Naive B cell (primary cell): ENCODE measurements at regions not wholly inside any gene's neighbourhood (a gene's known extent, or its start where the extent isn't known, plus 50 kb on each side); places are given as distances from the start of the nearest gene placed in this dataset.
A peak's percentile ranks its signal among the peaks of the same experiment; 100 is the strongest.

ENCODE experiments used
- ATAC-seq, 2 donors: fragments of 150-1000 bp; cut with Tn5 transposase; 2 replicates each; pipeline ENCODE4 v1.10.0; 2021; ENCODE audit warnings: low read depth in 2 of 2, mild to moderate bottlenecking in 2 of 2, moderate library complexity in 2 of 2
- DNase-seq: peaks from one replicate; pipeline ENCODE4 v3.0.0; 2022
- H3K27ac Mint-ChIP-seq, 6 donors: one replicate each; pipeline ENCODE4 v1.8.0; 2020 to 2022; ENCODE audit warnings: mild to moderate bottlenecking in 6 of 6, mixed read lengths in 6 of 6, moderate library complexity in 5 of 6, inconsistent platforms in 2 of 6
- H3K27me3 Mint-ChIP-seq, 3 donors: one replicate each; pipeline ENCODE4 v1.8.0; 2021 to 2022; ENCODE audit warnings: mixed read lengths in 3 of 3, mild to moderate bottlenecking in 1 of 3
- H3K36me3 Mint-ChIP-seq, 2 donors: one replicate each; pipeline ENCODE4 v1.8.0; 2020 to 2022; ENCODE audit warnings: mixed read lengths in 2 of 2, inconsistent platforms in 1 of 2, mild to moderate bottlenecking in 1 of 2
- H3K4me1 Mint-ChIP-seq, 3 donors: one replicate each; pipeline ENCODE4 v1.8.0; 2020 to 2022; ENCODE audit warnings: mixed read lengths in 3 of 3, inconsistent platforms in 1 of 3, mild to moderate bottlenecking in 1 of 3, moderate library complexity in 1 of 3
- H3K4me3 Mint-ChIP-seq, 8 donors: one replicate each; pipeline ENCODE4 v1.8.0; 2020 to 2022; ENCODE audit warnings: mild to moderate bottlenecking in 8 of 8, mixed read lengths in 8 of 8, moderate library complexity in 8 of 8, inconsistent platforms in 2 of 8
- H3K9me3 Mint-ChIP-seq, 7 donors: one replicate each; pipeline ENCODE4 v1.8.0; 2020 to 2022; ENCODE audit warnings: mixed read lengths in 7 of 7, mild to moderate bottlenecking in 5 of 7, inconsistent platforms in 2 of 7, moderate library complexity in 1 of 7

DNA sequence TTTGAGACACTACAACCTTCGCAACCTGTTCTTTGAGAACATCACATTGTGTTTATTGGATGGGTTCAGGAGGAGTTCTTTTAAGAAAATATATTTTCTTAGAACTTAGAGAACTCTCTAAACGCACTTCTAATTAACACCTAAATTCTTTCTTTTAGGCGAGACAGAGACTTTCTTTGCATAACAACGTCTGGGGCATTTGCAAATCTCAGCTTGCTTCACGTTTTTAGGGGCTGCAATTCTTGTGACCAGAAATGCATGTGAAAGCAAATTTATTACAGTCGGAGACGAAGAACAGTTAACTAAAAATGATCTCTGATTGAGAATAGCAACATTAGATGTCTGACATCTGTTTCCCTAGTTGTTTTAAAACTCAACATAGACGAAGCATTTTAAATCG is 568.3 kb upstream of the ZNF717 start:
- Mint-ChIP-seq H3K9me3 (peaks cover 0 to 3% (median 0%) of the 10 kb centered on the region in 7 donors), H3K36me3 (no peaks in the 10 kb centered on the region), H3K4me1 (no peaks in the 10 kb centered on the region), H3K4me3 (no peak overlapping the region), H3K27me3 (no peaks in the 10 kb centered on the region), H3K27ac (no peak overlapping the region)
- DNase-seq (no peak), ATAC-seq (no peak)

DNA sequence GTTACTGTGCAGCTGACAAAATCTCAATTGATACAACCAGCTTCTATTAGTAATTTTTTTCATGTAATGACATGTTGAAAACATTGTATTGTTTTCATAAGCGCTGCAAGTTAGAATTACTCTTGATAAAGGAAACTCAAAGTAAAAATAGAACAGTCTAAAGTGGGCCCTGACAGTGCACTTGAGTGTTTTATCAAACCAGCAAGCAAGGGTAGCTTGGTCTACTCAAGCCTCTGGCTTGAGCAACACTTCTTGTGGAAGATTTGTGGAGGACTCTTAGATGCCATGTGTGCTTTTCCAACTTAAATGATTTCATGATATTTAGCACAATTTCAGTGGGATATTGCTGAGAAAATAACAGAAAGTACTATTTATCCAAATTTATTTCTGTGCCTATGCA is 575.7 kb upstream of the ZNF717 start:
- Mint-ChIP-seq H3K27ac (no peak overlapping the region), H3K4me3 (no peak overlapping the region), H3K9me3 (peaks cover 0 to 16% (median 0%) of the 10 kb centered on the region in 7 donors), H3K4me1 (no peaks in the 10 kb centered on the region), H3K36me3 (no peaks in the 10 kb centered on the region), H3K27me3 (no peaks in the 10 kb centered on the region)
- DNase-seq (no peak), ATAC-seq (no peak)

DNA sequence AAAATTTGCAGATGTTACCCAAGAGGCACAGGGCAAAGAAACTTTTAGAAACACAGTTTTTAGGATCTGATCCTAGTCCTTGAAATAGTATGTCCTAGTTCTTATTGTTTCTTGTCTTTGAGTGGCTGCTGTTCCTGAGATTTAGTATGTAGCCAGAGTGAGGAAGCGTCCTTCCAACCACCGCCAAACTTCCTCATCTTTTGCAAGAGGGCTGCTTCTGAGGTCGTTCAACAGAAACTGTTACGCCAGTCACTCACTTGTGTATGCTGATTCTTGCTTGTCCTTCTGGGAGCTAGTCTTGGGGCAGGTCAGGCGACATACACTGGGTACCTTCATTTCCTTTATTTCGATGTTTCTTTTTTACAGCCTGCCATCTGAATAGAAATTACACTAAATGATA is 577.3 kb upstream of the ZNF717 start:
- no peak overlapping the region for H3K4me3 Mint-ChIP-seq
- H3K27me3 Mint-ChIP-seq: no peaks in the 10 kb centered on the region
- ATAC-seq: no peak
- DNase-seq: no peak
- H3K27ac Mint-ChIP-seq: no peak overlapping the region
- peaks cover 0 to 16% (median 0%) of the 10 kb centered on the region in 7 donors for H3K9me3 Mint-ChIP-seq
- no peaks in the 10 kb centered on the region for H3K4me1 Mint-ChIP-seq
- H3K36me3 Mint-ChIP-seq: no peaks in the 10 kb centered on the region

- H3K4me1 Mint-ChIP-seq: no peaks in the 10 kb centered on the region
- H3K4me3 Mint-ChIP-seq: no peak overlapping the region
- no peaks in the 10 kb centered on the region for H3K27me3 Mint-ChIP-seq
- no peaks in the 10 kb centered on the region for H3K36me3 Mint-ChIP-seq
- no peak for DNase-seq
- peaks cover 0 to 9% (median 0%) of the 10 kb centered on the region in 7 donors for H3K9me3 Mint-ChIP-seq
- no peak for ATAC-seq
- H3K27ac Mint-ChIP-seq: no peak overlapping the region
Measured at GRCh38 chr3:76365275-76365674, 579.9 kb upstream of the ZNF717 start.

DNA sequence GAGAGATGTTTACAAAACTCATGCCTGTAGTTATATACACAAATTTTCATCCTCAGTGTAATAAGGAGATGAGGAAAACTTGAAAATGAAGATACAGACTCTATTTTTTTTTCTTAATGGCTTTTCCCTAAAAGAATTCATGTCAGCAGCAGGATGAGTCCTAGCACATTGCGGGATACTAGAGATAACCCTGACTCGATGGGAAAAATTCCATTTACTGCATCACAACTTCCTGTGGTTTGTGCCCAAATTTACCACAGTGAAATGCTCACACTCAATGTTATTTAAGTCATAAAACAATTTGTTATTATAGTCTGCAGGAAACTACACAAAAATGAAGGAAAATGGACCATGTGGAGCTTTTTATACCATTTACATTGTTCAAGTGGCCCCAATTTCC is 581.9 kb upstream of the ZNF717 start:
- DNase-seq (no peak), ATAC-seq (no peak)
- Mint-ChIP-seq H3K36me3 (no peaks in the 10 kb centered on the region), H3K4me3 (no peak overlapping the region), H3K9me3 (peaks cover 0 to 9% (median 0%) of the 10 kb centered on the region in 7 donors), H3K27ac (no peak overlapping the region), H3K27me3 (no peaks in the 10 kb centered on the region), H3K4me1 (no peaks in the 10 kb centered on the region)

- Mint-ChIP-seq H3K27ac (no peak overlapping the region), H3K27me3 (no peaks in the 10 kb centered on the region), H3K36me3 (no peaks in the 10 kb centered on the region), H3K9me3 (peaks cover 0 to 13% (median 2%) of the 10 kb centered on the region in 7 donors), H3K4me3 (no peak overlapping the region), H3K4me1 (no peaks in the 10 kb centered on the region)
- DNase-seq: no peak
- ATAC-seq: no peak
Measured at GRCh38 chr3:76369170-76369569, 583.8 kb upstream of the ZNF717 start.

DNA sequence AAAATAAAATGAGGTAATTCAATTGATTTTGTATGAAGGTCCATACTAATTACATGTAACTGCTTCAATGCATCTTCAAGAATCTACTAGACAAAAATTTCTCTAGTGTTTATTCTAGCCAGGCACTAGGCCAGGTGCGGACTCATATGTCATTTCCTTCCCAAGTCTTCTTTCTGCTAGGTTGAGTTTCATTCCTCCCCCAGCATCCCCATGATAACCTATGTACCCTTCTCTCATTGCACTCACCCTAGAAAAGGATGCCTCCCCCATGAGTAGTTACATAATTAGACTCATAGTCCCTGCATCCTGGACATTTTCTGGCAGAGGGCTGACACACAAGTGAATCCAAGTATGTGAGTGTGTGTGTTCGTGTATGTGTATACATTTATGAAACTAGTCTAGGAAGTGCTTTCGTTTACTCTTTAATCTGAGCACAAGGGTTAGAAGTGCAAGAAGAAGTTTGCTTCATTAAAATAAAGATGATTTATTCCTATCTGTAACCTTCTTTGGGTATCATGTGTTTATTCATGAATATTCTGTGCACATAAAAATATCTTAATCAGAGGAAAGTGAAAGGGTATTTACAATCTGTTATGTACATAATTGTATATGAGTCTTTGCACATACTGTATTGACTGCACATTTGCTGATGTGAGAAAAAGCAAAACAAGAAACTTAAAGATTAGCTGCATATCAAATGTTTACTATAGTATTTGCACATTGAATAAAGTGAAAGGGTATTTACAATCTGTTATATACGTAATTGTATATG is 585.6 kb upstream of the ZNF717 start:
- H3K4me1 Mint-ChIP-seq: no peaks in the 10 kb centered on the region
- no peaks in the 10 kb centered on the region for H3K36me3 Mint-ChIP-seq
- H3K9me3 Mint-ChIP-seq: peaks cover 0 to 13% (median 2%) of the 10 kb centered on the region in 7 donors
- no peak overlapping the region for H3K4me3 Mint-ChIP-seq
- ATAC-seq: no peak
- no peaks in the 10 kb centered on the region for H3K27me3 Mint-ChIP-seq
- no peak overlapping the region for H3K27ac Mint-ChIP-seq
- no peak for DNase-seq

GRCh38 chr3:76372497-76372896 is 587.1 kb upstream of the ZNF717 start:
- no peaks in the 10 kb centered on the region for H3K36me3 Mint-ChIP-seq
- no peaks in the 10 kb centered on the region for H3K27me3 Mint-ChIP-seq
- ATAC-seq: no peak
- no peaks in the 10 kb centered on the region for H3K4me1 Mint-ChIP-seq
- H3K4me3 Mint-ChIP-seq: no peak overlapping the region
- DNase-seq: no peak
- no peak overlapping the region for H3K27ac Mint-ChIP-seq
- peaks cover 0 to 13% (median 2%) of the 10 kb centered on the region in 7 donors for H3K9me3 Mint-ChIP-seq

DNA sequence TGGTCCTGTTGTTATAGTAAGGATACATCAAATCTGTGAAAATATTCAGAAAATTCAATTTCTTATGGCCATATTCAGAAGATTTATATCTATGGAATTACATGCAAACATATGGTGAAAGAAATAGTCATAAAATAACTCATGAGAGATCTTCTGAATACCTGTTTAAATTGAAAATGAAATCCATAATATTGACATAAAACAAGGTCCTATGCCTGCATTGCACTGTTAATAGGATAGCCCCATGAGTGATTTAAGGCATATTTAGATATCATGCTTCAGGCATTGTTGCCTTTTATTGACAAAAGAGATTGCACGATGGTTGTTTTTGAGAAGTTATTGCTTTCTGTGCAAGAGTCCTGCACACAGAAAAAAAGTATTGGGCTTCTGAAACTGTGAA is 591.7 kb upstream of the ZNF717 start:
- H3K9me3 Mint-ChIP-seq: peaks cover 2 to 10% (median 4%) of the 10 kb centered on the region in 7 donors
- no peak for DNase-seq
- no peaks in the 10 kb centered on the region for H3K4me1 Mint-ChIP-seq
- ATAC-seq: no peak
- no peak overlapping the region for H3K27ac Mint-ChIP-seq
- no peaks in the 10 kb centered on the region for H3K36me3 Mint-ChIP-seq
- no peaks in the 10 kb centered on the region for H3K27me3 Mint-ChIP-seq
- H3K4me3 Mint-ChIP-seq: no peak overlapping the region

DNA sequence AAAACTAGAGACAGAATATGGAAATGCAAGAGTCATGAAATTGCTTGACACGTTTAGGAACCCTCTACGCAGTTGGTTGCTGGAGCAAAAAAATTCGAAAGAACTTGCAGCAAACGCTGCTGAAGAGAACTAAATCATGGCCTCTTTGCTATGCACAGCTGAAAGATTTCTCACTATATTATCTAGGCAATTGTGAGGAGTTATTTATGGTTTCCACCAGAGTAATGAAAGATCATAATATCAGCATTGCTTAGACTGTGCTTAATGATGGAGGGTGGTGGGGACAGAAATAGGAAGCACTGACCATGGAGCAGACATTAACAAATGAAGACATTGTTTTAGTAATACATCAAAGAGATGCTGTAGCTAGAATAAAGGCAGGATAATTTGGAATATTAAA is 593.4 kb upstream of the ZNF717 start:
- H3K27me3 Mint-ChIP-seq: no peaks in the 10 kb centered on the region
- peaks cover 0 to 3% (median 0%) of the 10 kb centered on the region in 3 donors for H3K4me1 Mint-ChIP-seq
- no peak overlapping the region for H3K4me3 Mint-ChIP-seq
- ATAC-seq: no peak
- H3K9me3 Mint-ChIP-seq: peaks cover 0 to 14% (median 4%) of the 10 kb centered on the region in 7 donors
- no peaks in the 10 kb centered on the region for H3K36me3 Mint-ChIP-seq
- H3K27ac Mint-ChIP-seq: no peak overlapping the region
- DNase-seq: no peak

GRCh38 chr3:76383781-76384180 is 598.4 kb upstream of the ZNF717 start:
- Mint-ChIP-seq H3K4me1 (peaks cover 0 to 4% (median 0%) of the 10 kb centered on the region in 3 donors), H3K9me3 (peaks cover 0 to 19% (median 4%) of the 10 kb centered on the region in 7 donors), H3K27me3 (no peaks in the 10 kb centered on the region), H3K4me3 (peak overlapping the region in 1 of 8 donors; percentile 47), H3K36me3 (no peaks in the 10 kb centered on the region), H3K27ac (peak overlapping the region in 1 of 6 donors; percentile 67)
- DNase-seq (no peak), ATAC-seq (no peak)

GRCh38 chr3:76387000-76387399 is 601.7 kb upstream of the ZNF717 start:
- H3K36me3 Mint-ChIP-seq: no peaks in the 10 kb centered on the region
- no peak overlapping the region for H3K27ac Mint-ChIP-seq
- H3K9me3 Mint-ChIP-seq: peaks cover 0 to 11% (median 2%) of the 10 kb centered on the region in 7 donors
- H3K27me3 Mint-ChIP-seq: no peaks in the 10 kb centered on the region
- H3K4me1 Mint-ChIP-seq: peaks cover 0 to 4% (median 0%) of the 10 kb centered on the region in 3 donors
- no peak overlapping the region for H3K4me3 Mint-ChIP-seq
- DNase-seq: no peak
- ATAC-seq: no peak

DNA sequence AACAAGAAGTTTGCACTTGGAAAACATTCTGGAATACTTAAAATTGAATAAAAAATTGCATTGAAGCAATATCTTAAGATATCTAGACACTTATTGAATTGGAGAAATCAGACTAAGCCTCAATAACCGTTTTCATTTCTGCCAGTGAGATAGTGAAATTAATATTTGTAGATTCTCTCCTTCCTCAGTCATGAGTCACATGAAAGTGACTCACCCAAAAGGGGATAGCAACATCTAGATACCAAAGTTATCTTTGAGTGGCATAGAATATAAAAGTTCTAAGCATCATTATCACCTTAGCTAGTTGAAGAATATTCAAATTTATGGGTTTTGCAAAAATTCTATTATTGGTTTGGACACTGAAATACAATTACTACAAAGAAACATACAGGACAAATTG is 614.8 kb upstream of the ZNF717 start:
- Mint-ChIP-seq H3K27me3 (no peaks in the 10 kb centered on the region), H3K4me1 (no peaks in the 10 kb centered on the region), H3K9me3 (peaks cover 0 to 8% (median 1%) of the 10 kb centered on the region in 7 donors), H3K36me3 (no peaks in the 10 kb centered on the region), H3K4me3 (no peak overlapping the region), H3K27ac (no peak overlapping the region)
- no peak for DNase-seq
- ATAC-seq: no peak

DNA sequence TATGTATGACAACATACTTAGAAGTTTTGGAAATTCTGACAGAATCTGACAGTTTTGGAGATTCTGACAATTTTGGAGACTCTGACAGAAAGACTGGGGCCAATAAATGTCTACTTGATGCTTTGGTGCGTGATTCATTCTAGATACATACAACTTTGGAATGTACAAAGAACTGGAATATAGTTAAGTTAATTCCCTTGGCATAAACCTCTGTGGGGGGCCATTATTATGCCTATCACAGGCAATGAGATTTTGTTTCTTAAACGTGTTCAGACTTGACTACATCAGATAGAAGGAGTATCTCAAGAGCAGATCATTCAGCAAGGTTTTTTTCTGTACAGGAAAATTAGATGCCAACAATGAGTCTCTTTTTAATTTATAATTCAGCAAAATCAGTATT is 617.6 kb upstream of the ZNF717 start:
- no peaks in the 10 kb centered on the region for H3K27me3 Mint-ChIP-seq
- no peaks in the 10 kb centered on the region for H3K4me1 Mint-ChIP-seq
- no peak overlapping the region for H3K27ac Mint-ChIP-seq
- no peak for DNase-seq
- no peak overlapping the region for H3K4me3 Mint-ChIP-seq
- no peak for ATAC-seq
- H3K9me3 Mint-ChIP-seq: peaks cover 0 to 13% (median 0%) of the 10 kb centered on the region in 7 donors
- H3K36me3 Mint-ChIP-seq: no peaks in the 10 kb centered on the region
